Liver (tissue), 8 donors: ENCODE measurements at regions not wholly inside any gene's neighbourhood (a gene's known extent, or its start where the extent isn't known, plus 50 kb on each side); places are given as distances from the start of the nearest gene placed in this dataset.

Source experiments
- DNase-seq: peaks from one replicate; pipeline ENCODE4 v3.0.0-alpha.2; 2017; ENCODE audit warnings: low spot score
- H3K27ac ChIP-seq, 2 donors: one replicate each; pipeline ENCODE4 v1.7.0; 2013; ENCODE audit warnings: inconsistent platforms in 2 of 2, low read length in 2 of 2, control low read depth in 1 of 2, low read depth in 1 of 2, mild to moderate bottlenecking in 1 of 2
- H3K27me3 ChIP-seq, 4 donors: one replicate each; pipeline versions ENCODE4 v1.6.1 to v1.7.0; 2013; ENCODE audit warnings: low read length in 3 of 4, inconsistent platforms in 1 of 4, mild to moderate bottlenecking in 1 of 4, moderate library complexity in 1 of 4; ENCODE audit not compliant: control insufficient read depth in 4 of 4, insufficient read depth in 4 of 4
- H3K36me3 ChIP-seq, 4 donors: one replicate each; pipeline versions ENCODE4 v1.6.1 to v1.7.0; 2013; ENCODE audit warnings: low read length in 3 of 4, mild to moderate bottlenecking in 3 of 4, low read depth in 1 of 4, moderate library complexity in 1 of 4; ENCODE audit not compliant: control insufficient read depth in 4 of 4, insufficient read depth in 3 of 4
- H3K4me1 ChIP-seq, 4 donors: one replicate each; pipeline versions ENCODE4 v1.6.1 to v1.7.0; 2013; ENCODE audit warnings: low read length in 3 of 4, mild to moderate bottlenecking in 3 of 4, moderate library complexity in 1 of 4; ENCODE audit not compliant: control insufficient read depth in 4 of 4, insufficient read depth in 4 of 4
- H3K4me3 ChIP-seq, 3 donors: one replicate each; pipeline versions ENCODE4 v1.6.1 to v1.7.0; 2013; ENCODE audit warnings: low read length in 3 of 3, control low read depth in 1 of 3, low read depth in 1 of 3, mild to moderate bottlenecking in 1 of 3
- H3K9ac ChIP-seq, 2 donors: one replicate each; pipeline ENCODE4 v1.7.0; 2013; ENCODE audit warnings: low read length in 2 of 2, mild to moderate bottlenecking in 2 of 2, moderate library complexity in 2 of 2, control low read depth in 1 of 2, low read depth in 1 of 2
- H3K9me3 ChIP-seq, 4 donors: one replicate each; pipeline versions ENCODE4 v1.6.1 to v1.7.0; 2013; ENCODE audit warnings: low read length in 3 of 4; ENCODE audit not compliant: control insufficient read depth in 4 of 4
- EGR1 ChIP-seq, 2 donors: IDR thresholded peaks; 2 replicates each; pipeline ENCODE4 v1.6.1; 2016 to 2018; ENCODE audit warnings: antibody characterized with exemption in 2 of 2, low read depth in 2 of 2
- FOXA2 ChIP-seq: IDR thresholded peaks from 2 replicates; pipeline ENCODE4 v1.6.1; 2016; ENCODE audit warnings: antibody characterized with exemption
- GABPA ChIP-seq, 2 donors: IDR thresholded peaks in 1 of 2; conservative IDR thresholded peaks in 1 of 2; 2 replicates each; pipeline ENCODE4 v1.6.1; 2016; ENCODE audit warnings: antibody characterized with exemption in 2 of 2, mild to moderate bottlenecking in 1 of 2, moderate library complexity in 1 of 2
- HNF4A ChIP-seq, 2 donors: conservative IDR thresholded peaks; 2 replicates each; pipeline ENCODE4 v1.6.1; 2016; ENCODE audit warnings: antibody characterized with exemption in 2 of 2, mild to moderate bottlenecking in 2 of 2
- HNF4G ChIP-seq: IDR thresholded peaks from 2 replicates; pipeline ENCODE4 v1.6.1; 2016; ENCODE audit warnings: antibody characterized with exemption
- JUND ChIP-seq, 2 donors: IDR thresholded peaks; 2 replicates each; pipeline ENCODE4 v1.6.1; 2016; ENCODE audit warnings: antibody characterized with exemption in 2 of 2
- NR2F2 ChIP-seq: IDR thresholded peaks from 2 replicates; pipeline ENCODE4 v1.6.1; 2016; ENCODE audit warnings: antibody characterized with exemption
- RAD21 ChIP-seq, 2 donors: IDR thresholded peaks; 2 replicates each; pipeline ENCODE4 v1.6.1; 2016; ENCODE audit warnings: antibody characterized with exemption in 2 of 2, mild to moderate bottlenecking in 2 of 2
- RXRA ChIP-seq, 2 donors: IDR thresholded peaks; 2 replicates each; pipeline ENCODE4 v1.6.1; 2017 to 2018; ENCODE audit warnings: antibody characterized with exemption in 2 of 2, mild to moderate bottlenecking in 1 of 2
- SP1 ChIP-seq: IDR thresholded peaks from 2 replicates; pipeline ENCODE4 v1.6.1; 2018; ENCODE audit warnings: antibody characterized with exemption, mild to moderate bottlenecking
- TAF1 ChIP-seq: conservative IDR thresholded peaks from 2 replicates; pipeline ENCODE4 v1.6.1; 2016; ENCODE audit warnings: antibody characterized with exemption, mild to moderate bottlenecking
- YY1 ChIP-seq: IDR thresholded peaks from 2 replicates; pipeline ENCODE4 v1.6.1; 2016; ENCODE audit warnings: antibody characterized with exemption, mild to moderate bottlenecking
- WGBS: extraction: QIAGEN DNeasy Blood & Tissue Kit; methylation state at CpG from one replicate; pipeline ENCODE4 v1.1.7; 2013; 5-methylcytosine and 5-hydroxymethylcytosine counted together
- TF ChIP-seq, protein P1 (sequence below): IDR thresholded peaks from 2 replicates; pipeline ENCODE4 v1.6.1; 2016; ENCODE audit warnings: antibody characterized with exemption
- TF ChIP-seq, protein P2 (sequence below): fragments of 150-350 bp; IDR thresholded peaks from 2 replicates; pipeline ENCODE4 v1.5.1; 2017; ENCODE audit warnings: improper control_type of control experiment, low read depth, low read length; ENCODE audit not compliant: missing input control
- TF ChIP-seq, protein P3 (sequence below): IDR thresholded peaks from 2 replicates; pipeline ENCODE4 v1.6.1; 2016; ENCODE audit warnings: antibody characterized with exemption
- TF ChIP-seq, protein P4 (sequence below): IDR thresholded peaks from 2 replicates; pipeline ENCODE4 v1.6.1; 2016; ENCODE audit warnings: antibody characterized with exemption, mild to moderate bottlenecking
- donor health status: healthy.
- donor health status: healthy.
- donor health status: healthy.
- donor health status: healthy.
- donor health status: healthy.

DNA sequence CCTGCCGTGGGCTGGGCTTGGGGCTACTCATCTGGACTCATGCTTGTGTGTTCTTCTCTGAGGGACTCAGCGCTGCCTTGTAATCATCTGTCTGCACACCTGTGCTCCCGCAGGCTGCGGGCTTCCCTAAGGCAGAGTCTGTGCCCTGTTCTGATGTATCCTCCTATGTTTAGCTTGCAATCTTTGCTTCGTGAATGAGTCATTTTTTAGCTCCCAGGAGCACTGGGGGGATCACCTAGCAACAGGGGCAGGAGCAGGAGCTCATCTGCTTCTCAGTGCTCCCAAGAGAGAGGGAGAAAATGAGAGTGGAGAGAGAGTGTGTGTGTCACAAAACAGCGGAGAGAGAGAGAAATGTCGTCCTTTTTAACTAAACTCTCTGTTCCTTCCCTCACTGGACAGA, 202.4 kb upstream of the ZNF618 start:
- no peak overlapping the region for H3K9ac ChIP-seq
- no peak overlapping the region for H3K4me3 ChIP-seq
- no peak for DNase-seq
- TF ChIP-seq, protein P1, sequence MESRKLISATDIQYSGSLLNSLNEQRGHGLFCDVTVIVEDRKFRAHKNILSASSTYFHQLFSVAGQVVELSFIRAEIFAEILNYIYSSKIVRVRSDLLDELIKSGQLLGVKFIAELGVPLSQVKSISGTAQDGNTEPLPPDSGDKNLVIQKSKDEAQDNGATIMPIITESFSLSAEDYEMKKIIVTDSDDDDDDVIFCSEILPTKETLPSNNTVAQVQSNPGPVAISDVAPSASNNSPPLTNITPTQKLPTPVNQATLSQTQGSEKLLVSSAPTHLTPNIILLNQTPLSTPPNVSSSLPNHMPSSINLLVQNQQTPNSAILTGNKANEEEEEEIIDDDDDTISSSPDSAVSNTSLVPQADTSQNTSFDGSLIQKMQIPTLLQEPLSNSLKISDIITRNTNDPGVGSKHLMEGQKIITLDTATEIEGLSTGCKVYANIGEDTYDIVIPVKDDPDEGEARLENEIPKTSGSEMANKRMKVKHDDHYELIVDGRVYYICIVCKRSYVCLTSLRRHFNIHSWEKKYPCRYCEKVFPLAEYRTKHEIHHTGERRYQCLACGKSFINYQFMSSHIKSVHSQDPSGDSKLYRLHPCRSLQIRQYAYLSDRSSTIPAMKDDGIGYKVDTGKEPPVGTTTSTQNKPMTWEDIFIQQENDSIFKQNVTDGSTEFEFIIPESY = no peak
- no peak for TF ChIP-seq NR2F2
- no peak for TF ChIP-seq HNF4A (conservative IDR thresholded peaks at IDR 0.05)
- TF ChIP-seq, protein P2, sequence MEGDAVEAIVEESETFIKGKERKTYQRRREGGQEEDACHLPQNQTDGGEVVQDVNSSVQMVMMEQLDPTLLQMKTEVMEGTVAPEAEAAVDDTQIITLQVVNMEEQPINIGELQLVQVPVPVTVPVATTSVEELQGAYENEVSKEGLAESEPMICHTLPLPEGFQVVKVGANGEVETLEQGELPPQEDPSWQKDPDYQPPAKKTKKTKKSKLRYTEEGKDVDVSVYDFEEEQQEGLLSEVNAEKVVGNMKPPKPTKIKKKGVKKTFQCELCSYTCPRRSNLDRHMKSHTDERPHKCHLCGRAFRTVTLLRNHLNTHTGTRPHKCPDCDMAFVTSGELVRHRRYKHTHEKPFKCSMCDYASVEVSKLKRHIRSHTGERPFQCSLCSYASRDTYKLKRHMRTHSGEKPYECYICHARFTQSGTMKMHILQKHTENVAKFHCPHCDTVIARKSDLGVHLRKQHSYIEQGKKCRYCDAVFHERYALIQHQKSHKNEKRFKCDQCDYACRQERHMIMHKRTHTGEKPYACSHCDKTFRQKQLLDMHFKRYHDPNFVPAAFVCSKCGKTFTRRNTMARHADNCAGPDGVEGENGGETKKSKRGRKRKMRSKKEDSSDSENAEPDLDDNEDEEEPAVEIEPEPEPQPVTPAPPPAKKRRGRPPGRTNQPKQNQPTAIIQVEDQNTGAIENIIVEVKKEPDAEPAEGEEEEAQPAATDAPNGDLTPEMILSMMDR = no peak
- TF ChIP-seq TAF1 = no peak
- no peaks in the 10 kb centered on the region for H3K4me1 ChIP-seq
- H3K27me3 ChIP-seq = no peaks in the 10 kb centered on the region
- no peaks in the 10 kb centered on the region for H3K36me3 ChIP-seq
- H3K27ac ChIP-seq = no peak overlapping the region
- no peaks in the 10 kb centered on the region for H3K9me3 ChIP-seq
- 81% methylated on average over 7 of the region's 7 CpGs for WGBS

DNA sequence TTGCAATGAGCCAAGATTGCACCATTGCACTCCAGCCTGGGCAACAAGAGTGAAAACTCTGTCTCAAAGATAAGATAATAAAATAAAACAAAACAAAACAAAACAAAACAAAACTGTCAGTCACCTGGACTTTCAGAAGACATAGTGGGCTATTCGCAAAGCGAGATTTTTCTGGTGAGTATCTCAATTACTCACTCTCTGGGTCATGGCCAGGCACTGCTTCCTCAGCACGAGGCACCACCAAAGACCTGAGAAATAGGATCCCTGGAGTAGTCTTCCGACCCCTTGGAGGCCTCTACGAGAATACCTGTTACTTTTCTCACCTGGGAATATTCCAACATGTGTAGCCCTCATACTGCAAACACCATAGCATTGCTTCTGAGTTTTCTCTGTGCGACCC, 201.7 kb upstream of the ZNF618 start:
- WGBS = 82% methylated on average over 6 of the region's 6 CpGs
- no peaks in the 10 kb centered on the region for H3K27me3 ChIP-seq
- DNase-seq = no peak
- no peaks in the 10 kb centered on the region for H3K9me3 ChIP-seq
- no peak overlapping the region for H3K4me3 ChIP-seq
- no peaks in the 10 kb centered on the region for H3K36me3 ChIP-seq
- TF ChIP-seq RXRA (IDR thresholded peaks at IDR 0.05) (no peak), HNF4G (no peak), YY1 (no peak)
- TF ChIP-seq, protein P3, sequence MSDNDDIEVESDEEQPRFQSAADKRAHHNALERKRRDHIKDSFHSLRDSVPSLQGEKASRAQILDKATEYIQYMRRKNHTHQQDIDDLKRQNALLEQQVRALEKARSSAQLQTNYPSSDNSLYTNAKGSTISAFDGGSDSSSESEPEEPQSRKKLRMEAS = no peak
- H3K9ac ChIP-seq = no peak overlapping the region
- H3K27ac ChIP-seq = no peak overlapping the region
- no peaks in the 10 kb centered on the region for H3K4me1 ChIP-seq

DNA sequence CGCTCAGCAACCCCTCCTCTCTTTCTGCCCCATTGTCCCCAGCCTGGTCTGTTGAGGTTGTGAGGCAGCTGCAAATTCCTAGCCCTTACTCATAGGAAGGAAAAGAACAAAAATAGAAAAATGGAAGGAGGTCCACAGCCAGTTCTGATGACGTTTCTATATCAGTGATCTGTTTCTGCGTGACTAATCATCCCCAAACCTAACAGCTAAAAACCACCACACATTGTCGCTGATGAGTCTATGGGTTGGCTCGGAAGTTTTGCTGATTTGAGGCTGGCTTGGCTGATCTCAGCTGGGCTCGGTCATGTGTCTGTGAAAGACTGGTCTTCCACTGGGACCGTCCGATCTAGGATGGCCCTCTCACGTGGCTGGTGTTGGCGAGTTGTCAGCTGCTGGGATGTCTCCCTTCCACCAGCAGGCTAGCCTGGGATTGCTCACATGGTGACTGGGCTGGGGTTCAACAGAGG, 200.6 kb upstream of the ZNF618 start:
- H3K27ac ChIP-seq = peak overlapping the region in 1 of 2 donors; percentile 39
- WGBS = 72% methylated on average over 10 of the region's 10 CpGs
- H3K9ac ChIP-seq = no peak overlapping the region
- no peaks in the 10 kb centered on the region for H3K27me3 ChIP-seq
- no peaks in the 10 kb centered on the region for H3K4me1 ChIP-seq
- H3K4me3 ChIP-seq = no peak overlapping the region
- H3K36me3 ChIP-seq = no peaks in the 10 kb centered on the region
- no peak for DNase-seq
- H3K9me3 ChIP-seq = no peaks in the 10 kb centered on the region
- TF ChIP-seq FOXA2 = no peak
- TF ChIP-seq, protein P2 = no peak
- TF ChIP-seq TAF1 = no peak
- no peak for TF ChIP-seq RAD21 (IDR thresholded peaks at IDR 0.05)
- TF ChIP-seq GABPA (IDR thresholded peaks at IDR 0.05 in 1 of 2, conservative IDR thresholded peaks at IDR 0.05 in 1 of 2) = no peak
- no peak for TF ChIP-seq RXRA (IDR thresholded peaks at IDR 0.05)
- TF ChIP-seq HNF4G = no peak
- no peak for TF ChIP-seq SP1
- TF ChIP-seq EGR1 (IDR thresholded peaks at IDR 0.05; ENCODE audit: low read depth in 2 of 2) = no peak
- no peak for TF ChIP-seq YY1
- TF ChIP-seq, protein P4, sequence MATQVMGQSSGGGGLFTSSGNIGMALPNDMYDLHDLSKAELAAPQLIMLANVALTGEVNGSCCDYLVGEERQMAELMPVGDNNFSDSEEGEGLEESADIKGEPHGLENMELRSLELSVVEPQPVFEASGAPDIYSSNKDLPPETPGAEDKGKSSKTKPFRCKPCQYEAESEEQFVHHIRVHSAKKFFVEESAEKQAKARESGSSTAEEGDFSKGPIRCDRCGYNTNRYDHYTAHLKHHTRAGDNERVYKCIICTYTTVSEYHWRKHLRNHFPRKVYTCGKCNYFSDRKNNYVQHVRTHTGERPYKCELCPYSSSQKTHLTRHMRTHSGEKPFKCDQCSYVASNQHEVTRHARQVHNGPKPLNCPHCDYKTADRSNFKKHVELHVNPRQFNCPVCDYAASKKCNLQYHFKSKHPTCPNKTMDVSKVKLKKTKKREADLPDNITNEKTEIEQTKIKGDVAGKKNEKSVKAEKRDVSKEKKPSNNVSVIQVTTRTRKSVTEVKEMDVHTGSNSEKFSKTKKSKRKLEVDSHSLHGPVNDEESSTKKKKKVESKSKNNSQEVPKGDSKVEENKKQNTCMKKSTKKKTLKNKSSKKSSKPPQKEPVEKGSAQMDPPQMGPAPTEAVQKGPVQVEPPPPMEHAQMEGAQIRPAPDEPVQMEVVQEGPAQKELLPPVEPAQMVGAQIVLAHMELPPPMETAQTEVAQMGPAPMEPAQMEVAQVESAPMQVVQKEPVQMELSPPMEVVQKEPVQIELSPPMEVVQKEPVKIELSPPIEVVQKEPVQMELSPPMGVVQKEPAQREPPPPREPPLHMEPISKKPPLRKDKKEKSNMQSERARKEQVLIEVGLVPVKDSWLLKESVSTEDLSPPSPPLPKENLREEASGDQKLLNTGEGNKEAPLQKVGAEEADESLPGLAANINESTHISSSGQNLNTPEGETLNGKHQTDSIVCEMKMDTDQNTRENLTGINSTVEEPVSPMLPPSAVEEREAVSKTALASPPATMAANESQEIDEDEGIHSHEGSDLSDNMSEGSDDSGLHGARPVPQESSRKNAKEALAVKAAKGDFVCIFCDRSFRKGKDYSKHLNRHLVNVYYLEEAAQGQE = no peak
- TF ChIP-seq, protein P1 = no peak
- TF ChIP-seq HNF4A (conservative IDR thresholded peaks at IDR 0.05) = no peak
- no peak for TF ChIP-seq JUND (IDR thresholded peaks at IDR 0.05)
- TF ChIP-seq NR2F2 = no peak
